ES-I3 (cell line): ENCODE measurements at regions not wholly inside any gene's neighbourhood (a gene's known extent, or its start where the extent isn't known, plus 50 kb on each side); places are given as distances from the start of the nearest gene placed in this dataset.

ENCODE experiments used
- H3K36me3 ChIP-seq: 2 replicates; pipeline ENCODE4 v1.6.1; 2013; ENCODE audit warnings: mild to moderate bottlenecking, low read length, control low read depth, moderate library complexity; ENCODE audit not compliant: insufficient read depth
- H3K4me1 ChIP-seq: 2 replicates; pipeline ENCODE4 v1.6.1; 2013; ENCODE audit warnings: mild to moderate bottlenecking, control low read depth, low read length; ENCODE audit not compliant: insufficient read depth
- H3K9ac ChIP-seq: 2 replicates; pipeline ENCODE4 v1.6.1; 2013; ENCODE audit warnings: low read depth, mild to moderate bottlenecking, low read length, moderate library complexity
- H3K9me3 ChIP-seq: 2 replicates; pipeline ENCODE4 v1.6.1; 2013; ENCODE audit warnings: mild to moderate bottlenecking, low read length, moderate library complexity; ENCODE audit not compliant: control insufficient read depth, insufficient read depth

DNA sequence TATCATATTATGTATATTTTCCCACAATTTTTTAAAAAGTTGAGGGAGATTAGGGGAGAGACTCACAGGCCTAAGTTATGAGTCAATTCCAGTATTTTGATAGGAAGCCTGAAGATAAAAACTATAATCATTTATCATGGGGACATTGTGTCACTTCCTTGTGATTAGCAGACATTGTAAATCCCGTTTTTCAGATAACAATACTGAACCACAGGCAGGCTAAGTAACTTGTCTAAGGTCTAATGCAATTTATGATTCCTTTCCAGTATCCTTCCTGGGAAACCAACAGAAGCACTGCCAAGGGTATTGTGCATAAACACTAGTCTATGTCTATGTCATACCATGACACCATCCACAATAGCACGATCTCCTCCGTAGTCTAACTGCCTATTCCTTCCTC is 235.2 kb upstream of the PIK3C3 start:
- Histone ChIP-seq H3K9ac (no peak overlapping the region), H3K4me1 (no peaks in the 10 kb centered on the region), H3K36me3 (no peaks in the 10 kb centered on the region), H3K9me3 (no peaks in the 10 kb centered on the region)

DNA sequence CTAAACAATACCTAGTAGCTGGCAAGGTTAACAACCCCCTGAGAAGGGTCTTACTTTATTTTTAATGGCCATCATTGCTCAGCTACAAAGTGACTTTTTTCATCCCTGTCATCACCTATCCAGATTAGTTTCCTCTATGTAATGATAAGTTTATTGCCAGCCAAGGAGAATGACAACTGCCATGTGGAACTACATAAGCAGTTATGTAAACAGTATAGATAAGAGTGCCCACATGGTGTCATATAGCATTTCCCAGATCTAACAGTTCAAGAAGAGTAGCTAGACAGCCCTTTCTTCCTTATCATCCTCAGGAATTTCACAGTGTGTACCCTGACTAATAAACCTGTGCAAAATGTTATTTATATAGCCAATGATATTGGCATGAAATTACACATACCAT is 240.2 kb upstream of the PIK3C3 start:
- Histone ChIP-seq H3K36me3 (no peaks in the 10 kb centered on the region), H3K9ac (no peak overlapping the region), H3K4me1 (no peaks in the 10 kb centered on the region), H3K9me3 (no peaks in the 10 kb centered on the region)

DNA sequence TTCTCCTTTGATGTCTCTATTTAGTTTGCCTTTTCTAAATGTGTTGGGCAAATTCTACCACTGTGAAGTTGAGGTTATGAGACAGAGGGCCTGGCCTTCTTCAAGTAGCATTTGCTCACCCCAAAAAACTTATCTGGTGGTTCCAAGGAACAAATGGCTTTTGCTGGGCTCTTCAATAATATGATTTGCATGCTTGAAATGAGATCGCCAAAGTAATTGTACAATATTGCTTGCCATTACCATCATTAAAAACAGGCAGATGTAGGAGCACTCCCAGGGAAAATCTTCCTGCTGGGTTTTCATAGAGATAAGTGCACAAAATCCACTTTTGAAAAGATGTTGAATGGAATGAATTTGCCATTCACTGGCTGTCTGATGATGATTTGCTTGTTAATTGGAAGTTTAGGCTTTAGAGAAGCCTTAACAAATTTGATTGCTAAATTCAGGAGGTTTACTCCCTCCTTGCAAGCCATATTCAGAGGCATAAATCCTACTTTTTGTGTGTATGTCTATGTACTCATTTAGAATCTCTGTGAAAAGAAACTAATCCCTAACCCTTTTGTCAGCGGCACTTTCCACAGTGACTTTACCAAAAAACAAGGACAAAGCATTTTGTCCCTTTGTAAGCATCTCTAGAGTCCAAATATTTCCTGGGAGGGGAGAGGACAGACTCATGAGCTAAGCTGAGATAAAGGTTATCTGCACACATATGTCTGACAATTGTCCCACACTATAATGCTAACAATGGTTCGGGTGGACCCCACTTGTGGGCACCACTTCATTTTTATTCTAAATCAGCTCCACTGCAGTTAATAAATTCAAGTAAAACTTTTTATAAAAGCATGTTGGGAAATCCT is 240.8 kb upstream of the PIK3C3 start:
- Histone ChIP-seq H3K4me1 (no peaks in the 10 kb centered on the region), H3K9me3 (no peaks in the 10 kb centered on the region), H3K9ac (no peak overlapping the region), H3K36me3 (no peaks in the 10 kb centered on the region)

DNA sequence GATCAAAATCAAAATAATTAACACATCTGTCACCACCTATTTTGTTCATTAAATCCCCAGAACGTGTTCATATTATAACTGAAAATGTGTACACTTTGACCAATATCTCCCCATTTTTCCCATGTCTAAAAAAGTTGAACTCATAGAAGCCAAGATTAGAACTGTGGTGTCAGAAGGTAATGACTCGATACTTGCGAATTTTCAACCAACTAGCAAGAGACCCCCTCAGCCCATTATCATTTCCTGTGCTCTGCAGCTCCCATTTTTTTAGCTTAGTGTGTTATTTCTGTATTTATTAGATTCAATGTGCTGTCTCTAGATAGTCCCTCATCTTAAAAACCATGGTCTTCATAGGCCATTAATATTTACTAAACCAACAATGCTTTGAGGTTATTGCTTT is 248.7 kb upstream of the PIK3C3 start:
- no peak overlapping the region for H3K9ac ChIP-seq
- H3K36me3 ChIP-seq = no peaks in the 10 kb centered on the region
- peaks cover 14% of the 10 kb centered on the region for H3K4me1 ChIP-seq
- H3K9me3 ChIP-seq = no peaks in the 10 kb centered on the region

DNA sequence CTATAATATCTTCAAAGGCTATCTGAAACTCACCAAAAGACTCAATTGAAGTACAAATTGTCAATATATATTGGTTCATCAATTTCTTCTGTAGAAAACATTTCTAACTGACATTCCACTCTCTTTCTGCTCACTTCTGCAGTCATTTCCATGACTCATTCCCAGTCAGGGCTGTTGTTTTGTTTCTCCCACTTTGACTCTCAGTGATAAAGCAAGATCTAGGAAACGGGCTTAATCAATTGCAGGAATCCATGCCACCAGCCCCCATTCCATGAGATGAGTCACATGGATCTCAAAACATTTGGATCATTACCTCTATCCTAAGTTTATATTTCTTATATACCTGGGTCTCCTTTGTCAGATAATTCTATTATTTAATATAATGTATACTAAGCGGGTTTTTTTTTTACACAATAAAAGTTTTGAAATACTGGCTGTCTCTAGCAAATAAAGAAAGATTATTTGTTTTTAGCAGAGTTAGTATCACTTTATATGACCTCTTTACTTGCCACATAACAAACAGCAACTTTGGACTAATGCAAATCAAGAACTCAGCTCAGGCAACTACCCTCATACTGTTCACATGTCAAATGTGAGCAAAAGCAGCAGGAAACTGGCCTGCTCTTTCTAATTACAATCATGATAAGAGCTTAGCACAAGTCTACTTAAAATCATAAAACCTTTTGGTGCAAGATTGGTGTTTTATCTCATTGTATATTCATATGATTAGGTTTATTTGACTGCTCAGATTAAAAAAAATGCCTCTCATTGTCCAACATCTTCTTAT is 251.1 kb upstream of the PIK3C3 start:
- Histone ChIP-seq H3K9me3 (no peaks in the 10 kb centered on the region), H3K36me3 (no peaks in the 10 kb centered on the region), H3K4me1 (peaks cover 14% of the 10 kb centered on the region), H3K9ac (no peak overlapping the region)

DNA sequence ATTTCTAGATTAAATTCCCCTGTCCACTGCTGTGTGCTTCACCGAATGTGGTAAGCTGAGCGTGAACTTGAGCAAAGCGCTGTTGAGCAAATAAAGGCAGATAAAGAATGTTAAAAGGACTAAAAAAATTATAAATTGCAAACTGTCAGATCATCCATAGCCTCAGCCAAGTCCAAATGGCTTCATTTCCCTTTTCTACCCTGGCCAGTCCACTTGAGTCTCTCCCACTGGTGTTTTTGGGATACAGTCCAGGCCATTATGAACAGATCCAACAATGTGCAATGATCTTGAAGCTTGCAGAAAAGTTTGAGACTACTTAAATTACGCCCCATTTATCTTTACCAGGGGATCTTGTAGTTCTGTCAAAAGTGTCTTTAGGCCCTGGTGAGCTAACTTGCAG is 254.6 kb upstream of the PIK3C3 start:
- H3K9me3 ChIP-seq = no peaks in the 10 kb centered on the region
- no peak overlapping the region for H3K9ac ChIP-seq
- H3K36me3 ChIP-seq = no peaks in the 10 kb centered on the region
- peaks cover 14% of the 10 kb centered on the region for H3K4me1 ChIP-seq

DNA sequence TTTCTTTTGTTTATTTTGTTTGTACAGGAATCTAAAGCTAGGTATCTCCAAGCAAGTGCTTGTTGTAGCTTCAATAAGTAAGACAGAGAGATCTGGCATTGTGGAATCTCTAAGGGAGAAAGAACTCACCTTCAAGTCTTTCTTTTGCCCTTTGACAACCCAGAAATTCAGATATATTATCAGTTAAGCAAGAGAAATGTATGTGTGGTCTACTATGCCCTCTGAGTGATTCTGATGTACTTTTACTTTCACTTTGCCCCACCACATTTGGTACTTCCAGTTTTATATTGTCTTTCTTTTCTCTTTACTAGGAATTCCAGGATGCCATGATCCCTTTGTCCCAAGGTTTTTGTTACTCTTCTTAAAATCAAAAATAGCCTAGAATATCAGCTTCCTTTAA is 259.6 kb upstream of the PIK3C3 start:
- no peaks in the 10 kb centered on the region for H3K9me3 ChIP-seq
- H3K9ac ChIP-seq = no peak overlapping the region
- H3K36me3 ChIP-seq = no peaks in the 10 kb centered on the region
- no peaks in the 10 kb centered on the region for H3K4me1 ChIP-seq

DNA sequence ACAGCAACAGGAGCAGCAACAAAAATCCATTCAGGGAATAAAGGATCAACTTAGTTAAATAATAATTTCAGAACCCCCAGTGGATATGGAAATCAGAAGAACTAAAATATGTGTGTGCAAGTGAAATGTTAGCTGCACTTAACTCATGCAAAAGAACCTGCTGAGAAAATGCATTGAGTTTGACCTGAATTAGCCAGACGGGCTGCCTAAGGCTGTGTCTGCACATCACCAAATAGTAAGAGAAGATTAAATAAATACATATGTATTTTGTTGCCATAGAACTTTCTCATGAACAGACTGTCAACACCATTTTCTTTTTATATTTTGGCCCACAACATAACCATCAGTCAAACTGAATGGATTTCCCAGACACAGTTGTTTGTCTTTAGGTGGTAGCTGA is 262.0 kb upstream of the PIK3C3 start:
- no peaks in the 10 kb centered on the region for H3K9me3 ChIP-seq
- no peaks in the 10 kb centered on the region for H3K4me1 ChIP-seq
- no peak overlapping the region for H3K9ac ChIP-seq
- no peaks in the 10 kb centered on the region for H3K36me3 ChIP-seq

DNA sequence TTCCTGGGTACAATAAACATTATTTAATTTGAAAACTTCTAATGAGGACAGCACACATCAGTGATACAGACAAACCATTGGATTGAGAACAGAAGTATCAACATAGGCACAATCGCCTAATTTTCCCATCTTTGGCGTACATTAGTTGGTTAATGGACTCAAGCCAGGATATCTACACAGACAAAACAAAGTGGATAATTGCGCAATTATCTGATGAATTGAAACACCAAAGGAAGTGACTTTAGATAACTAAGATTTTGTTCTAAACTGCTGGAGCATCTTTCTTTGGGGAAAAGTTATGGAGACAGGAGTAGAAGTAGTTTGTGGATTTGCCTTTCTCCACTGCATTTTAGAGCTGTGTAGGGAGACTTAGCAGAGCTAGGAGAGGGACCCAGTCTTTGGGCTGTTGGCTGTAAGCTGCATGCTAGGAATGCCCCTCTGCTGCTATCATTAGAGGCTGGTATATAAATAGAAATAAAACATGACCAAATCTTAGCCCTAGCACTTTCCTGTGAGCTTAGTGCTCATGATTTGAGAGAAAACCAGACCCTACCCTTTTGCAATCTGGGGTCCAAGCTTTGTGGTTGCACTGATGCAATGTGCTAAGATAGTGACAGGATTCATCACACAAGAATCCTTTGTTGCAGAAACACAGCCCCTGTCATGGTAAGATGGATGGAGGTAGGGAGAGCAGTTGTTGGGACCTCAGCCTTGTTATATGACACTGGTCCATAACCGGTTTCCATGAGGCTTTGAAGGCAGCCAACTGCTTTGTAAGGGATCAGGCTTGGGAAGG is 264.5 kb upstream of the PIK3C3 start:
- Histone ChIP-seq H3K9me3 (no peaks in the 10 kb centered on the region), H3K4me1 (no peaks in the 10 kb centered on the region), H3K36me3 (no peaks in the 10 kb centered on the region), H3K9ac (no peak overlapping the region)

DNA sequence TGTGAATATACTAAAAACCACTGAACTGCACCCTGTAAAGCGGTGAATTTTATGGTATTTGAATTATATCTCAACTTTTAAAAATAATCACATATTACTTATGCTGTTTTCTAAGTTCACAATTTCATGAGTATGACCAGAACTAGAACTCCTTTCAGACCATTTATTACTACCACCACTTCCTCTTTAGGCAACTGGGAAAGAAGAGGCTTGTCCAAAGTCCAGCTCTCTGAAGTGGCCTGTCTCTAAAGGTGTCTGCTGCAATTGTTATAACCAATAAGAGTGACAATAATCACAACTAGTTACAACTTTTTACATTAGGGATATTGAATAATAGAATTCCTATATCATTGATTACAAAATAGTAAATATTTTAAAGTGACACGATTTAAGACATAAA is 267.9 kb upstream of the PIK3C3 start:
- no peak overlapping the region for H3K9ac ChIP-seq
- H3K4me1 ChIP-seq = no peaks in the 10 kb centered on the region
- no peaks in the 10 kb centered on the region for H3K9me3 ChIP-seq
- H3K36me3 ChIP-seq = no peaks in the 10 kb centered on the region

DNA sequence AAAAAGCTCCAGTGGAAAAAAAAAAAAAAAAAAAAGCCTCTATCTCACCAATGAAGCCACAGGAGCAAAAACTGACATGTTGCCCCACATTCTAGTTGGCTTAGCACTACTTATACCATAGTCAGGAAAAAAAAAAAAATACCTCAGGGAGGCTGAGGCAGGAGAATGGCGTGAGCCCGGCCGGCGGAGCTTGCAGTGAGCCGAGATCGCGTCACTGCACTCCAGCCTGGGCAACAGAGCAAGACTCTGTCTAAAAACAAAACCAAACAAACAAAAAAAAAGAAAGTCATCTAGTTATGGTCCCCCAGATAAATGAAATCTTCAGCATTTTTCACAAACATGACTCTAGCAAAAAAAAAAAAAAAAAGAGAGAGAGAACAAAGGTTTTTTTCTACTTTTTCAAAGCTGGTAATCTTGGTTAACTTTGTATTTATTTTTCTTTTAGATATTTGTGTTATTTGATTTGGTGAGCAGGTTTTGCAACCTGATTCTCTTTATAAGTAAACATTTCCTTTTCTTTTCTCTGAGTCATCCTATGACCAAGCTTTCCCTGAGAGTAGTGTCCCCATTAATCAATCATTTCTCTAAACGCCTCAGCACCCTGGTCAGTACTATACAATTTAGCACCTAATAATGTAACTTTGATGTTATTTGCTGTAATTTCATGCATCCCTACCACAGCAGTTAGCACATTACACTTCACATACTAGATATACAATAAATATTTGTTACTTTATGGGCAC is 273.7 kb upstream of the PIK3C3 start:
- Histone ChIP-seq H3K4me1 (no peaks in the 10 kb centered on the region), H3K36me3 (no peaks in the 10 kb centered on the region), H3K9ac (no peak overlapping the region), H3K9me3 (no peaks in the 10 kb centered on the region)

DNA sequence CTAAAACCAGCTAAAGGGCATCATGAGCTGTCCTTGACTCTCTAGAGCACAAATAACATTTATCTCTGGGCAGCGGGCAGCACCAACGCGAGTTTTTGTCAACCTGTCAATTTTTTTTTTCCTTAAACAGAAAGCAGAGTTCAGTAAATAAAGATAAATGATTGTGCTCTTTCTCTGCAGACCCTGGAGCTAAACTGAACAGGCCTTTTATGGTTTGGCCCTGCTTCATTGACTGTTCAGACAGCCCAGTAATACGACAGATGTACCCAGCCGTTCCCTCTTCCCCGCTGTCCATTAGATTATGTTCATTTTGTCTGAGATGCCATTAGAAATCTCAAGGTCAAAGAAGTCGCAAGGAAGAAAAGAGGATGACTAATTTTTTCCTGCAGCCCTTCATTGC is 280.5 kb upstream of the PIK3C3 start:
- H3K36me3 ChIP-seq = no peaks in the 10 kb centered on the region
- no peak overlapping the region for H3K9ac ChIP-seq
- no peaks in the 10 kb centered on the region for H3K9me3 ChIP-seq
- H3K4me1 ChIP-seq = no peaks in the 10 kb centered on the region

DNA sequence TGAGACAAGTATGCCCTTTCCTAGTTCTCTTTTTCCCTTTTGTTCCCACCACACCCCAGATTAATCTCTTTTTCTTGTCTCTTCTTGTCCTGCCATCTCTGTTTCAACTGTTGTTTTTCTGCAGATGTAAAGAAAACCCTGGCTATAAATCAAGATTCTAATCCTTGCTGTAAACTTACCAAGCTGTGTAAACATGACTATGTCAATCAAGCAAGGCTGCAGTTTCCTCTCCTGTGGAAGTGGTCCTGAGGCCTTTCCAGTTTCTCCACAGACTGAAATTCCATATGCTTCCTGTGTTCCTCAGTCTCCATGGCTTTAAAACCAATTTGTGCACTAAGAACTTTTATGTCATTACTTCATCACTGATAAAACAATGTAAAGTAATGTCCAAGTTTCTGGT is 288.8 kb upstream of the PIK3C3 start:
- H3K36me3 ChIP-seq = no peaks in the 10 kb centered on the region
- no peak overlapping the region for H3K9ac ChIP-seq
- no peaks in the 10 kb centered on the region for H3K9me3 ChIP-seq
- no peaks in the 10 kb centered on the region for H3K4me1 ChIP-seq

DNA sequence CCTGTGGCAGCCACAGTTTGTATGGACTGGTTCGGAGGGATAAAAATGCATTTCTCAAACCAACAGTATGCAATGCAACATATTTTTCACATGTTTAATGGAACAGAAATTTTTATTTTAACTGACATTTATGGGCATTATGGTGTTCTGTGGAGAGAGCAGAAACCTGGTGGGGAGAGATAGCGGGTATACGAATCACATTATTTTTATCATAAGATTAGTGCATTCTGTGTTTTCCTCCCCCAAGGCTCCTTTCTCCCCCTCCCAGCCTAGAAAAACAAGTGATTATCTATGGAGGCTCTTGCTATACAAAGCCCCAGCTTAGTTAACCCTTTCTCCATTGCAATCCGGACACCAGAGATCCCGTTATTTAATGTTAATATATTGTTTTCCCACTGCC is 289.8 kb upstream of the PIK3C3 start:
- Histone ChIP-seq H3K4me1 (no peaks in the 10 kb centered on the region), H3K9ac (no peak overlapping the region), H3K36me3 (no peaks in the 10 kb centered on the region), H3K9me3 (no peaks in the 10 kb centered on the region)
